ENCODE measurements at regions not wholly inside any gene's neighbourhood (a gene's known extent, or its start where the extent isn't known, plus 50 kb on each side); places are given as distances from the start of the nearest gene placed in this dataset.
A peak's percentile ranks its signal among the peaks of the same experiment; 100 is the strongest.

DNA sequence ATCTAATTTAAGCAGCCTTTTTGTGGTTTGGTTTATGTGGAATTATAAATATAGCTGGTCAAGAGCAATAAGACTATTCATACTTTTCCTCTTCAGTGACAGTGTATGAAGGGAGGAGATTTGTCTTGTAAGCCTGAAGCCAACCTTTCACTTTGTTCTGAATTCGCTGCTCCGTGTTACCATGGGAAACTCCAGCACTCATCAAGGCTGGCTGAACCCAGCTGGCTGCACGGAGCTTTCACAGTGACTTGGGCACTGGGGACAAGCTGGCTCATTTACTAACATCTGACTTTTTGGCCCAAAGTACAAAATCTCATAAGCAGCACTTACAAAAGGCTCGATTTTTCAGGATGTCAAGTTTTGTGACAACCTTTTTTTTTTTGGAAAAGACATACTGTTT, 120.4 kb upstream of the GRIA4 start:
- peak in 3 of 4 donors; percentile 53 to 66 (median 64) for ATAC-seq
- intact Hi-C loops (cut with DNase I): no loop called here

DNA sequence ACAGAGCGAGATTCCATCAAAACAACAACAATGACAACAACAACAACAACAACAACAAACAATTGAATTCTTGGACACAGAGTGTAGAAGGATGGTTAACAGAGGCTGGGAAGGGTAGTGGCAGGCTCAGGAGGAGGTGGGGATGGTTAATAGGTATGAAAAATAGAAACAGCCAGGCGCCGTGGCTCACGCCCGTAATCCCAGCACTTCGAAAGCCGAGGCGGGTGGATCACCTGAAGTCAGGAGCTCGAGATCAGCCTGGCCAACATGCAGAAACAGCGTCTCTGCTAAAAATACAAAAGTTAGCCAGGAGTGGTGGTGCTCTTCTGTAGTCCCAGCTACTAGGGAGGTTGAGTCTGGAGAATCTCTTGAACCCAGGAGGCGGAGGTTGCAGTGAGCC, 122.9 kb upstream of the GRIA4 start:
- intact Hi-C loops (cut with DNase I): no loop called here
- no peak overlapping the region for H3K4me3 ChIP-seq
- DNase-seq (no peak), FAIRE-seq (no peak), ATAC-seq (no peak)
- H3K4me1 ChIP-seq: peaks cover 0 to 4% (median 0%) of the 10 kb centered on the region in 3 donors
- no peaks in the 10 kb centered on the region for H3K9me3 ChIP-seq
- no peaks in the 10 kb centered on the region for H3K36me3 ChIP-seq
- no peaks in the 10 kb centered on the region for H3K27me3 ChIP-seq
- 91 to 96% methylated on average over 11 of the region's 11 CpGs for WGBS, 2 donors
- no peak overlapping the region for H3K27ac ChIP-seq
- TF ChIP-seq, protein P1, sequence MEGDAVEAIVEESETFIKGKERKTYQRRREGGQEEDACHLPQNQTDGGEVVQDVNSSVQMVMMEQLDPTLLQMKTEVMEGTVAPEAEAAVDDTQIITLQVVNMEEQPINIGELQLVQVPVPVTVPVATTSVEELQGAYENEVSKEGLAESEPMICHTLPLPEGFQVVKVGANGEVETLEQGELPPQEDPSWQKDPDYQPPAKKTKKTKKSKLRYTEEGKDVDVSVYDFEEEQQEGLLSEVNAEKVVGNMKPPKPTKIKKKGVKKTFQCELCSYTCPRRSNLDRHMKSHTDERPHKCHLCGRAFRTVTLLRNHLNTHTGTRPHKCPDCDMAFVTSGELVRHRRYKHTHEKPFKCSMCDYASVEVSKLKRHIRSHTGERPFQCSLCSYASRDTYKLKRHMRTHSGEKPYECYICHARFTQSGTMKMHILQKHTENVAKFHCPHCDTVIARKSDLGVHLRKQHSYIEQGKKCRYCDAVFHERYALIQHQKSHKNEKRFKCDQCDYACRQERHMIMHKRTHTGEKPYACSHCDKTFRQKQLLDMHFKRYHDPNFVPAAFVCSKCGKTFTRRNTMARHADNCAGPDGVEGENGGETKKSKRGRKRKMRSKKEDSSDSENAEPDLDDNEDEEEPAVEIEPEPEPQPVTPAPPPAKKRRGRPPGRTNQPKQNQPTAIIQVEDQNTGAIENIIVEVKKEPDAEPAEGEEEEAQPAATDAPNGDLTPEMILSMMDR (IDR thresholded peaks at IDR 0.05): no peak

More for the DNA sequence above, 120.4 kb upstream of the GRIA4 start:
- TF ChIP-seq, protein P1 (IDR thresholded peaks at IDR 0.05): no peak
- no peaks in the 10 kb centered on the region for H3K27me3 ChIP-seq
- H3K4me3 ChIP-seq: no peak overlapping the region
- H3K4me1 ChIP-seq: peaks cover 0 to 4% (median 0%) of the 10 kb centered on the region in 3 donors
- no peak overlapping the region for H3K27ac ChIP-seq
- 19 to 25% methylated on average over 4 of the region's 4 CpGs for WGBS, 2 donors
- no peaks in the 10 kb centered on the region for H3K9me3 ChIP-seq
- no peak for FAIRE-seq
- no peak for DNase-seq
- H3K36me3 ChIP-seq: no peaks in the 10 kb centered on the region

DNA sequence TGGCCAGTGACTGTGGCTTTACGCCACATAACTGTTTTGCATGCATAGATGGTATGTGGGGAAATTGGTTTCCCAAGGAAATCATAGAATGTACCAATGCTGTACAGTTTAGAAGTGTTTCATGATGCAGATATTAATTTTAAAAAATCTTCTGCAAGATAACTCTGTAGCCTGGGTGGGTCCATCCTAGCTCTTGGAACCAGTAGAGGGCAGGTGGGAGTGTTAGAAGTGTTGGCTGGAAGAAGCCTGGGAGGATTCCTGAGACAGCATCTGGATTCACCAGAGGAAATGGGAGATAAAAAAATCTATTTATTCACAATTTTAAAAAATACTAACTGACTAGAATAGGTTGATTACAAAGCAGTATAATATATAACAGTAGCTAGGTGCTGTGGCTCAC, 139.9 kb upstream of the GRIA4 start:
- TF ChIP-seq, protein P1 (IDR thresholded peaks at IDR 0.05): no peak
- DNase-seq: no peak
- no peak for ATAC-seq
- intact Hi-C loops (cut with DNase I): no loop called here
- H3K4me3 ChIP-seq: no peak overlapping the region
- no peak overlapping the region for H3K27ac ChIP-seq
- H3K36me3 ChIP-seq: no peaks in the 10 kb centered on the region
- FAIRE-seq: no peak
- no peaks in the 10 kb centered on the region for H3K27me3 ChIP-seq
- WGBS, 2 donors: 96 to 100% methylated on average over 1 of the region's 1 CpG
- no peaks in the 10 kb centered on the region for H3K4me1 ChIP-seq
- H3K9me3 ChIP-seq: no peaks in the 10 kb centered on the region

DNA sequence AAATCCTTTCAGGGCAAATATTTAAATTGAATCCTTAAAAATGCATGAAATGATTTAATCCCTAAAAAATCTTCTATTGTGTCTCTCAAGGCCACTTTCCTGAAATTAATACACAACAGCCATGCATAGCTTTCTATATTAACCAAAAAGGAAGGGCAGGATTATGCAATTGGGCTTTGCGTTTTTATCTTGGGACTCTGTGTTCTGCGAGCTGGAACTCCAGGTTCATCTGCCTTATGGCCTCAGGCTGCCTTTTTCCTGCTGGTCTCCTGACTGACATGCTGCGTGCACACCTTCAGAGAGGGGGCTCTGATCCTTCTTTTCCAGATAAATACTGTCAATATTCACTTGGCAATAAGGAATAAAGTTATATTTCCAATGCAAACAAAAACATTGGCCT, 141.7 kb upstream of the GRIA4 start:
- Histone ChIP-seq H3K27me3 (no peaks in the 10 kb centered on the region), H3K27ac (no peak overlapping the region), H3K4me1 (no peaks in the 10 kb centered on the region), H3K4me3 (no peak overlapping the region), H3K9me3 (no peaks in the 10 kb centered on the region), H3K36me3 (no peaks in the 10 kb centered on the region)
- intact Hi-C loops (cut with DNase I): no loop called here
- ATAC-seq: no peak
- TF ChIP-seq, protein P1 (IDR thresholded peaks at IDR 0.05): no peak
- WGBS, 2 donors: 43% methylated on average over 3 of the region's 3 CpGs
- FAIRE-seq: no peak
- DNase-seq: no peak

DNA sequence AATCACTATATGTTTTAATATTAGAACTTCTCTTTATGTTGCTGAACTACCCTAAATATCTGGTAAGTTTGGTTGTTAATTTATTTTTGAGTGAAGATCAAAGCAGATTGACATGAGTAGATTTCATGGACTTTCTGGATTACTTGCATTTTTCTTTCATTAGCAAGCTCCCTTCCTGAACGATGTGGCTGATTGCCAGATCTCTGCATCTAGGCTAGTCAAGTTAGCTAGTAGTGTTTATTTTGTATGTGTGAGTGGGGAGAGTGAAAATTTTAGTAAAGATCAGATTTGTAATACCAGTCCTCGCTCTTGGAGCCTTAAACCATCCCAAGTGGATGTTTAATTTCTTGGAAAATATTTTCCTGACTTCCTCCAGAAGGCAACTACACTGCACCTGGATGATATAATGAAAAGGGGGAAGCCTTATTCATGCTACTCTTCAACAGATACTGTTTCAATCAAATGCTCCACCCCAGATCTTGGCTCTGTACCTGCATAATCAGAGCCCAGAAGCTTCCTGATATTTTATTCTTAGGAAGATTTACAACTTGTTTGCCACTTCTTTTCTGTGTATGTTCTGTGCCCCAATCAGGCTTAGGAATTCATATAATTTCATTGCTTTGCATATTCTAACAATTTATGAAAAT, 143.2 kb upstream of the GRIA4 start:
- Histone ChIP-seq H3K4me1 (no peaks in the 10 kb centered on the region), H3K27ac (no peak overlapping the region), H3K9me3 (no peaks in the 10 kb centered on the region), H3K4me3 (no peak overlapping the region), H3K36me3 (no peaks in the 10 kb centered on the region), H3K27me3 (no peaks in the 10 kb centered on the region)
- 31 to 42% methylated on average over 2 of the region's 2 CpGs for WGBS, 2 donors
- ATAC-seq: no peak
- intact Hi-C loops (cut with DNase I): no loop called here
- TF ChIP-seq, protein P1 (IDR thresholded peaks at IDR 0.05): no peak
- no peak for FAIRE-seq
- no peak for DNase-seq
